Upper lobe of left lung (tissue), 4 donors: ENCODE measurements at regions not wholly inside any gene's neighbourhood (a gene's known extent, or its start where the extent isn't known, plus 50 kb on each side); places are given as distances from the start of the nearest gene placed in this dataset.

Source experiments
- EP300 ChIP-seq, 4 donors: sonication (generic); formaldehyde crosslinking; IDR thresholded peaks; one replicate each; pipeline ENCODE4 v1.5.1; 2017; ENCODE audit warnings: antibody characterized with exemption in 4 of 4, control low read depth in 2 of 4
- POLR2A ChIP-seq, 4 donors: fragments of 450-650 bp; IDR thresholded peaks; one replicate each; pipeline ENCODE4 v1.5.1; 2016 to 2017; ENCODE audit warnings: antibody characterized with exemption in 4 of 4, mild to moderate bottlenecking in 2 of 4
- TF ChIP-seq, protein P1 (sequence below), 6 experiments: fragments of 450-650 bp in 4 of 6; fragments of 200-600 bp in 2 of 6; sonication (generic) in 2 of 6; IDR thresholded peaks; one replicate each; pipeline ENCODE4 v1.5.1; 2016 to 2019; ENCODE audit warnings: antibody characterized with exemption in 6 of 6

- no peak for TF ChIP-seq EP300 (IDR thresholded peaks at IDR 0.05)
- no peak for TF ChIP-seq POLR2A (IDR thresholded peaks at IDR 0.05)
- TF ChIP-seq, protein P1, sequence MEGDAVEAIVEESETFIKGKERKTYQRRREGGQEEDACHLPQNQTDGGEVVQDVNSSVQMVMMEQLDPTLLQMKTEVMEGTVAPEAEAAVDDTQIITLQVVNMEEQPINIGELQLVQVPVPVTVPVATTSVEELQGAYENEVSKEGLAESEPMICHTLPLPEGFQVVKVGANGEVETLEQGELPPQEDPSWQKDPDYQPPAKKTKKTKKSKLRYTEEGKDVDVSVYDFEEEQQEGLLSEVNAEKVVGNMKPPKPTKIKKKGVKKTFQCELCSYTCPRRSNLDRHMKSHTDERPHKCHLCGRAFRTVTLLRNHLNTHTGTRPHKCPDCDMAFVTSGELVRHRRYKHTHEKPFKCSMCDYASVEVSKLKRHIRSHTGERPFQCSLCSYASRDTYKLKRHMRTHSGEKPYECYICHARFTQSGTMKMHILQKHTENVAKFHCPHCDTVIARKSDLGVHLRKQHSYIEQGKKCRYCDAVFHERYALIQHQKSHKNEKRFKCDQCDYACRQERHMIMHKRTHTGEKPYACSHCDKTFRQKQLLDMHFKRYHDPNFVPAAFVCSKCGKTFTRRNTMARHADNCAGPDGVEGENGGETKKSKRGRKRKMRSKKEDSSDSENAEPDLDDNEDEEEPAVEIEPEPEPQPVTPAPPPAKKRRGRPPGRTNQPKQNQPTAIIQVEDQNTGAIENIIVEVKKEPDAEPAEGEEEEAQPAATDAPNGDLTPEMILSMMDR (IDR thresholded peaks at IDR 0.05): no peak
Observed at GRCh38 chr2:66805968-66806367, 371.0 kb downstream of the MEIS1 start.
